Calu3 (cell line): ENCODE measurements at regions not wholly inside any gene's neighbourhood (a gene's known extent, or its start where the extent isn't known, plus 50 kb on each side); places are given as distances from the start of the nearest gene placed in this dataset.

ENCODE experiments used
- BruUV-seq: library from RNA; stranded (reverse); fragments of 400-500 nt; replicated peaks from 2 replicates; lab custom pipeline; 2021; lab: Mats Ljungman, UMichigan
- CTCF ChIA-PET: fragments of 300-600 bp; sonication (Branson Sonifier 250); formaldehyde crosslinking; loops from one replicate; lab custom pipeline; 2022; ENCODE audit warnings: antibody characterized with exemption; lab: Charles Lee
- DNase-seq: peaks from one replicate; pipeline ENCODE4 v3.0.0; 2022
- H3K27ac Mint-ChIP-seq: one replicate; pipeline ENCODE4 v1.8.0; 2022; ENCODE audit warnings: mixed read lengths; ENCODE audit not compliant: unreplicated experiment
- H3K27me3 Mint-ChIP-seq: one replicate; pipeline ENCODE4 v1.8.0; 2022; ENCODE audit warnings: mixed read lengths; ENCODE audit not compliant: unreplicated experiment
- H3K36me3 Mint-ChIP-seq: one replicate; pipeline ENCODE4 v1.8.0; 2022; ENCODE audit warnings: mild to moderate bottlenecking, moderate library complexity, mixed read lengths; ENCODE audit not compliant: insufficient read depth, unreplicated experiment
- H3K4me1 Mint-ChIP-seq: one replicate; pipeline ENCODE4 v1.8.0; 2022; ENCODE audit warnings: mild to moderate bottlenecking, low read depth, mixed read lengths; ENCODE audit not compliant: unreplicated experiment
- H3K4me3 Mint-ChIP-seq: one replicate; pipeline ENCODE4 v1.8.0; 2022; ENCODE audit warnings: mild to moderate bottlenecking, low read depth, moderate library complexity, mixed read lengths; ENCODE audit not compliant: unreplicated experiment
- H3K9me3 Mint-ChIP-seq: one replicate; pipeline ENCODE4 v1.8.0; 2022; ENCODE audit warnings: low read depth, mixed read lengths; ENCODE audit not compliant: unreplicated experiment
- intact Hi-C: fragments of 100-400 bp; cut with micrococcal nuclease; formaldehyde crosslinking; loops from one replicate; pipeline ENCODE4 v1.10.0; 2022; ENCODE audit not compliant: unreplicated experiment
- TF ChIP-seq, protein P1 (sequence below): fragments of 200-600 bp; IDR thresholded peaks from one replicate; pipeline ENCODE4 v1.8.0; 2022; ENCODE audit warnings: antibody characterized with exemption; ENCODE audit not compliant: unreplicated experiment

DNA sequence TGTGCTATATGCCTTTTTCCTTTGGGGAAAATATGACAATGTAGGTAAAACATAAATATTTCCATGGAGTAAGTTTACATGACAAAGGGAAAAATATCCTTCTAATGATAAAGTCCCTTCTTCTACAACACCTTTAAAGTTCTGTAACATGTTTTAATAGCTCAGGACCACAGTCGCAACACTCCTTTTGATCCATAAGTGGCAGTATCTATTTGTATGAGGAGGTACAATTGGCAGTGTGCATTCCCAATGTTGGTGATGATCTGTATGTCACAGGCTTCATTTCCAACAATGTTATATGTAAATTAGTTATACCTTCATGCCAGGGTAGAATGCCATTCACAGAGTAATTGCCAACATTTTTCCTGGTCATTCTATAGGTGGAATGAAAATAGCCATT is 127.1 kb upstream of the CCNH start:
- Mint-ChIP-seq H3K36me3 (no peaks in the 10 kb centered on the region), H3K27ac (no peak overlapping the region), H3K4me3 (no peak overlapping the region), H3K4me1 (no peaks in the 10 kb centered on the region), H3K27me3 (no peaks in the 10 kb centered on the region), H3K9me3 (no peaks in the 10 kb centered on the region)
- TF ChIP-seq, protein P1, sequence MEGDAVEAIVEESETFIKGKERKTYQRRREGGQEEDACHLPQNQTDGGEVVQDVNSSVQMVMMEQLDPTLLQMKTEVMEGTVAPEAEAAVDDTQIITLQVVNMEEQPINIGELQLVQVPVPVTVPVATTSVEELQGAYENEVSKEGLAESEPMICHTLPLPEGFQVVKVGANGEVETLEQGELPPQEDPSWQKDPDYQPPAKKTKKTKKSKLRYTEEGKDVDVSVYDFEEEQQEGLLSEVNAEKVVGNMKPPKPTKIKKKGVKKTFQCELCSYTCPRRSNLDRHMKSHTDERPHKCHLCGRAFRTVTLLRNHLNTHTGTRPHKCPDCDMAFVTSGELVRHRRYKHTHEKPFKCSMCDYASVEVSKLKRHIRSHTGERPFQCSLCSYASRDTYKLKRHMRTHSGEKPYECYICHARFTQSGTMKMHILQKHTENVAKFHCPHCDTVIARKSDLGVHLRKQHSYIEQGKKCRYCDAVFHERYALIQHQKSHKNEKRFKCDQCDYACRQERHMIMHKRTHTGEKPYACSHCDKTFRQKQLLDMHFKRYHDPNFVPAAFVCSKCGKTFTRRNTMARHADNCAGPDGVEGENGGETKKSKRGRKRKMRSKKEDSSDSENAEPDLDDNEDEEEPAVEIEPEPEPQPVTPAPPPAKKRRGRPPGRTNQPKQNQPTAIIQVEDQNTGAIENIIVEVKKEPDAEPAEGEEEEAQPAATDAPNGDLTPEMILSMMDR, result no peak
- no peak for DNase-seq
- BruUV-seq, result no TSS peak
- CTCF ChIA-PET, result interaction anchor here (1.0 to 1.8 kb wide), 2 partner anchors 241 to 1184 kb away, joined by 3 to 8 read pairs; no protein-coding TSS in a partner anchor
- intact Hi-C loops, result loop anchor here (5.0 to 10.0 kb wide), 2 partner anchors 125 to 227 kb away; no protein-coding TSS in a partner anchor

DNA sequence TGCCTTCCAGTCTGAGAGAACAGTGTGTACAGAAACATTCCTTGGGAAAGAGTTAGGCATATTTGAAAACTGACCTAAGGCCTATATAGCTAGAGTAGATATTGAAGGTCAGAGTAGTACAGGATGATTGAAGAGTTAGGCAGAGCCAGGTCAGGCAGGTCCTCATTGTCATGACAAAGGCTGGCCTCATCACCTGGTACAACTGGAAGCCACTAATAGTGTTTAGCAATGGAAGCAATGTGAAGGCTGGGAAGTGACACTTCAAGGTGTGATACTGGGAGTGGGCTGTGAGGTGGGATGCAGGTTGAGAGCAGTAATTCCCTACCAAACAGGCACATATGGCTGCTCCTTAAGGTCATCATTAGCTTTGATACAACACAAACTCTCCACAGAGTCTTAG is 123.6 kb upstream of the CCNH start:
- intact Hi-C loops, result no loop called here
- no peaks in the 10 kb centered on the region for H3K9me3 Mint-ChIP-seq
- H3K4me3 Mint-ChIP-seq, result no peak overlapping the region
- H3K27me3 Mint-ChIP-seq, result no peaks in the 10 kb centered on the region
- H3K4me1 Mint-ChIP-seq, result no peaks in the 10 kb centered on the region
- DNase-seq, result no peak
- no peak overlapping the region for H3K27ac Mint-ChIP-seq
- CTCF ChIA-PET, result no interaction called here
- TF ChIP-seq, protein P1, result no peak
- BruUV-seq, result no TSS peak
- H3K36me3 Mint-ChIP-seq, result no peaks in the 10 kb centered on the region

DNA sequence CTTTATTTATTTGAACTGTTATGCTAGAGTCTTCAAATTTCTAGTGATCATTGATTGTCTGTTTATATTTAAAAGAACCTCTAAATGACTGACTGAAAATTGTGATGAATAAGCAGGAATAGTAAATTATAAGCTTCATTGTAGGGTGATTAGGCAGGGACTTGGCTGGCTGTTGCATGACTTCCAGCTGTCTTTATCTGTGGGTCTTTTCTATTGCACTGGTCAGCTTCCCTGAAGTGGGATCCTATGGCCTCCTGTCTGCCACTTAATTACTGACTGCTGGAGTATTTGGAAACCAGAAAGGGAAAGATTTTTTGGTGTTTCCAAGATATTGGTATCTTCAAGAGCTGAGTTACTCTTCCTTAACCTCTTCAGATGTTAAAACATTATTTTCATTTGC is 123.0 kb upstream of the CCNH start:
- CTCF ChIA-PET, result interaction anchor here (0.6 kb wide), 1 partner anchor 804 kb away, joined by 3 read pairs; no protein-coding TSS in a partner anchor
- H3K4me1 Mint-ChIP-seq, result no peaks in the 10 kb centered on the region
- H3K4me3 Mint-ChIP-seq, result no peak overlapping the region
- intact Hi-C loops, result no loop called here
- DNase-seq, result no peak
- TF ChIP-seq, protein P1, result no peak
- H3K36me3 Mint-ChIP-seq, result no peaks in the 10 kb centered on the region
- H3K9me3 Mint-ChIP-seq, result no peaks in the 10 kb centered on the region
- no peak overlapping the region for H3K27ac Mint-ChIP-seq
- no peaks in the 10 kb centered on the region for H3K27me3 Mint-ChIP-seq
- BruUV-seq, result no TSS peak

DNA sequence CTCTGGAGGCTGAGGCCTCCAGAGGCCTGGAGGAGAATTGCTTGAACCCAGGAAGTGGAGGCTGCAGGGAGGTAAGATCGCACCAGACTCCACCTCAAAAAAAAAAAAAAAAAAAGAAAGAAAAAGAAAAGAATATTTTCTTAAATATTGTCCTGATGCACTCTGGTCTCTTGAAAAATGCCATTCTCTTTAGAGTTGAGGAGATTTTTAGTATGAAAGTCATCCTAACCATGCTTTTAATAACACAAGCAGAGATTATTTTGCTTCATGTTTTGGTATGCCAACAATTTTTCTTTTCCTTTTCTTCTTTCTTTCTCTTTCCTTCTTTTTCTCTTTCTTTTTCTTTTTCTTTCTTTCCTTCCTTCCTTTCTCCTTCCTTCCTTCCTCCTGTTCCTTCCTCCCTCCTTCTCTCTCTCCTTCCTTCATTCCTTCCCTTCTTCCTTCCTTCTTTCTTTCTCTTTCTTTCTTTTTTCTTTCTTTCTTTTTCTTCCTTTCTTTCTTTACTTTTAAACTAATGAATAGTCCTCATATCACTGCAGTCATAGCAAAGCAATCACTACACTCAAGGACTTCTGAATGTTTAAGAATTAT is 116.9 kb upstream of the CCNH start:
- no peaks in the 10 kb centered on the region for H3K27me3 Mint-ChIP-seq
- no peaks in the 10 kb centered on the region for H3K36me3 Mint-ChIP-seq
- no TSS peak for BruUV-seq
- intact Hi-C loops, result no loop called here
- peaks cover 3% of the 10 kb centered on the region for H3K9me3 Mint-ChIP-seq
- H3K4me1 Mint-ChIP-seq, result no peaks in the 10 kb centered on the region
- no peak overlapping the region for H3K4me3 Mint-ChIP-seq
- TF ChIP-seq, protein P1, result no peak
- CTCF ChIA-PET, result no interaction called here
- H3K27ac Mint-ChIP-seq, result no peak overlapping the region
- no peak for DNase-seq
